ENCODE measurements at regions not wholly inside any gene's neighbourhood (a gene's known extent, or its start where the extent isn't known, plus 50 kb on each side); places are given as distances from the start of the nearest gene placed in this dataset.

DNA sequence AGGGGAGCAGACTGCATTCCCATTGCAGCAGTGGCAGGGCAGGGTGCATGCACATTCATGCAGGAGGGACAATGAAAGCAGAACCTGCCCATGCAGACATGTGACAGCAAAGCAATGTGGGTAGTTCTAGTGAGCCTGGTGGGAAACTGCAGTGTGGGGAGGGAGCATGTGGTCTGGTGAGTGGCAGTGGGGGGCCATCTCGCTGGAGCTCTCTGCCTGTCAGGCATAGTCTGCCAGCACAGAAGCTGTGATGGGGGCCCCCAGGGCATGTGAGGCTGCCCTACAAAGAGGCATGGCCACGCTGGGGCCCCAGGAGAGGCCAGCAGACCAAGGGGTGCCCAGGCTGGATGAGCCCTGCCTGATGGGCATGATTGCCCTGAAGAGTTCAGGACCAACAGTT lies 579.7 kb downstream of the PTPRC start (continued):
- TF ChIP-seq, protein P1, sequence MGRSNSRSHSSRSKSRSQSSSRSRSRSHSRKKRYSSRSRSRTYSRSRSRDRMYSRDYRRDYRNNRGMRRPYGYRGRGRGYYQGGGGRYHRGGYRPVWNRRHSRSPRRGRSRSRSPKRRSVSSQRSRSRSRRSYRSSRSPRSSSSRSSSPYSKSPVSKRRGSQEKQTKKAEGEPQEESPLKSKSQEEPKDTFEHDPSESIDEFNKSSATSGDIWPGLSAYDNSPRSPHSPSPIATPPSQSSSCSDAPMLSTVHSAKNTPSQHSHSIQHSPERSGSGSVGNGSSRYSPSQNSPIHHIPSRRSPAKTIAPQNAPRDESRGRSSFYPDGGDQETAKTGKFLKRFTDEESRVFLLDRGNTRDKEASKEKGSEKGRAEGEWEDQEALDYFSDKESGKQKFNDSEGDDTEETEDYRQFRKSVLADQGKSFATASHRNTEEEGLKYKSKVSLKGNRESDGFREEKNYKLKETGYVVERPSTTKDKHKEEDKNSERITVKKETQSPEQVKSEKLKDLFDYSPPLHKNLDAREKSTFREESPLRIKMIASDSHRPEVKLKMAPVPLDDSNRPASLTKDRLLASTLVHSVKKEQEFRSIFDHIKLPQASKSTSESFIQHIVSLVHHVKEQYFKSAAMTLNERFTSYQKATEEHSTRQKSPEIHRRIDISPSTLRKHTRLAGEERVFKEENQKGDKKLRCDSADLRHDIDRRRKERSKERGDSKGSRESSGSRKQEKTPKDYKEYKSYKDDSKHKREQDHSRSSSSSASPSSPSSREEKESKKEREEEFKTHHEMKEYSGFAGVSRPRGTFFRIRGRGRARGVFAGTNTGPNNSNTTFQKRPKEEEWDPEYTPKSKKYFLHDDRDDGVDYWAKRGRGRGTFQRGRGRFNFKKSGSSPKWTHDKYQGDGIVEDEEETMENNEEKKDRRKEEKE (IDR thresholded peaks at IDR 0.05) = no peak
- TF ChIP-seq ZNF749 (CRISPR knock-in tag; IDR thresholded peaks at IDR 0.05; ENCODE audit: borderline replicate concordance) = no peak

DNA sequence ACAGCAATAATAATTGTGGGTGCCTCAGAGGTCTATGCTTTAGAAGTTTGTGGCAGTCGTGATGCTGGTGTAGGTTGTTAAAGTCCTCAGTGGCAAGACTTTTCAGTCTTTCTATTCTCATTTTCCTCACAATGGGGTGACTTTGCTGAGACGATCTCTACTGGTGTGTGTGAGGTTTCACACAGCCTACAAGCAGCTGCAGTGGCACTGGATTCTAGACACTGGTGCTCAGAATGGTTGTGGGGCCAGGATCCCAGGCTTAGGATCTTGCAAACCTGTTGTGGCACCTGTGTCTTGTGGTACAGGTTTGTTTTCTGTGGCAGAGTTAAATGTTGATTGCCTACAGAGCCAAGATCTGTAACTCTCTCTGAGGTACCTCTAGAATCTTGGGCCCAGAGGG lies 581.2 kb downstream of the PTPRC start:
- DNase-seq (ENCODE audit: low spot score) = no peak
- no peaks in the 10 kb centered on the region for H3K4me1 ChIP-seq (ENCODE audit: insufficient read depth, low read length)
- intact Hi-C loops (cut with micrococcal nuclease; ENCODE audit: unreplicated experiment) = no loop called here
- H3K27me3 ChIP-seq (ENCODE audit: control insufficient read depth in 1 of 2, insufficient read depth in 2 of 2, low read length in 2 of 2) = no peaks in the 10 kb centered on the region
- ATAC-seq = no peak
- no peak overlapping the region for H3K27ac ChIP-seq (ENCODE audit: extremely low read length, insufficient read depth, low read length)
- no peaks in the 10 kb centered on the region for H3K79me2 ChIP-seq (ENCODE audit: insufficient read depth, low read length)
- no peak overlapping the region for H2AFZ ChIP-seq (ENCODE audit: low read length)
- no peak for FAIRE-seq
- H4K20me1 ChIP-seq (ENCODE audit: insufficient read depth, low read length) = no peaks in the 10 kb centered on the region
- H3K4me3 ChIP-seq (replicated peaks in 1 of 3; ENCODE audit: insufficient read depth in 1 of 3, low read depth in 2 of 3, low read length in 3 of 3) = no peak overlapping the region
- in situ Hi-C loops (cut with HindIII; ENCODE audit: extremely low pct_ligation_motif_present, low pct_unique_long_range_greater_than_20kb) = no loop called here
- no TSS peak for BruUV-seq (replicated peaks)
- H3K9ac ChIP-seq (ENCODE audit: insufficient read depth, low read depth, low read length) = no peak overlapping the region
- H3K4me2 ChIP-seq (ENCODE audit: low read depth, low read length) = no peak overlapping the region
- CTCF ChIA-PET (ENCODE audit: low intra/inter-chr PET ratio, low total read pairs) = no interaction called here
- POLR2A ChIA-PET = no interaction called here
- TF ChIP-seq SIN3A (IDR thresholded peaks at IDR 0.05; ENCODE audit: borderline replicate concordance, low read depth, low read length) (no peak), SIN3B (IDR thresholded peaks at IDR 0.05; ENCODE audit: low read length) (no peak), GZF1 (CRISPR knock-in tag; IDR thresholded peaks at IDR 0.05) (no peak), THRA (CRISPR knock-in tag; IDR thresholded peaks at IDR 0.05; ENCODE audit: borderline replicate concordance) (no peak), ZNF841 (CRISPR knock-in tag; IDR thresholded peaks at IDR 0.05; ENCODE audit: borderline replicate concordance) (no peak), ATF4 (CRISPR knock-in tag; IDR thresholded peaks at IDR 0.05) (no peak), PREB (CRISPR knock-in tag; IDR thresholded peaks at IDR 0.05) (no peak), SETDB1 (CRISPR knock-in tag; IDR thresholded peaks at IDR 0.05; ENCODE audit: borderline replicate concordance) (no peak), ZNF749 (CRISPR knock-in tag; IDR thresholded peaks at IDR 0.05; ENCODE audit: borderline replicate concordance) (no peak), TBX3 (IDR thresholded peaks at IDR 0.05; ENCODE audit: borderline replicate concordance) (no peak)
- TF ChIP-seq, protein P2, sequence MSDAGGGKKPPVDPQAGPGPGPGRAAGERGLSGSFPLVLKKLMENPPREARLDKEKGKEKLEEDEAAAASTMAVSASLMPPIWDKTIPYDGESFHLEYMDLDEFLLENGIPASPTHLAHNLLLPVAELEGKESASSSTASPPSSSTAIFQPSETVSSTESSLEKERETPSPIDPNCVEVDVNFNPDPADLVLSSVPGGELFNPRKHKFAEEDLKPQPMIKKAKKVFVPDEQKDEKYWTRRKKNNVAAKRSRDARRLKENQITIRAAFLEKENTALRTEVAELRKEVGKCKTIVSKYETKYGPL (CRISPR knock-in tag; IDR thresholded peaks at IDR 0.05) = no peak
- TF ChIP-seq, protein P3, sequence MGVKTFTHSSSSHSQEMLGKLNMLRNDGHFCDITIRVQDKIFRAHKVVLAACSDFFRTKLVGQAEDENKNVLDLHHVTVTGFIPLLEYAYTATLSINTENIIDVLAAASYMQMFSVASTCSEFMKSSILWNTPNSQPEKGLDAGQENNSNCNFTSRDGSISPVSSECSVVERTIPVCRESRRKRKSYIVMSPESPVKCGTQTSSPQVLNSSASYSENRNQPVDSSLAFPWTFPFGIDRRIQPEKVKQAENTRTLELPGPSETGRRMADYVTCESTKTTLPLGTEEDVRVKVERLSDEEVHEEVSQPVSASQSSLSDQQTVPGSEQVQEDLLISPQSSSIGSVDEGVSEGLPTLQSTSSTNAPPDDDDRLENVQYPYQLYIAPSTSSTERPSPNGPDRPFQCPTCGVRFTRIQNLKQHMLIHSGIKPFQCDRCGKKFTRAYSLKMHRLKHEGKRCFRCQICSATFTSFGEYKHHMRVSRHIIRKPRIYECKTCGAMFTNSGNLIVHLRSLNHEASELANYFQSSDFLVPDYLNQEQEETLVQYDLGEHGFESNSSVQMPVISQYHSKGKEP (CRISPR knock-in tag; IDR thresholded peaks at IDR 0.05) = no peak
- no peaks in the 10 kb centered on the region for H3K36me3 ChIP-seq (replicated peaks in 1 of 2; ENCODE audit: control insufficient read depth in 1 of 2, insufficient read depth in 2 of 2, low read length in 2 of 2)
- H3K9me3 ChIP-seq (ENCODE audit: low read length) = peaks cover 7% of the 10 kb centered on the region; the same call in 1 of the 2 replicates
- WGBS (ENCODE audit: low lambda C conversion rate) = 0% methylated on average over 2 of the region's 2 CpGs
